NCI-H1436 (cell line): ENCODE measurements at regions not wholly inside any gene's neighbourhood (a gene's known extent, or its start where the extent isn't known, plus 50 kb on each side); places are given as distances from the start of the nearest gene placed in this dataset.
A peak's percentile ranks its signal among the peaks of the same experiment; 100 is the strongest.

ENCODE experiments used
- DNase-seq: peaks from one replicate; lab custom pipeline; 2025; lab: John Stamatoyannopoulos, UW

- no peak for DNase-seq
These were observed 410.3 kb upstream of the SHH start for GRCh38 chr7:156222611-156223010.

GRCh38 chr7:156222151-156222550 lies 409.9 kb upstream of the SHH start:
- DNase-seq: no peak

- DNase-seq: no peak
These were observed 408.4 kb upstream of the SHH start for GRCh38 chr7:156220701-156221100.

DNA sequence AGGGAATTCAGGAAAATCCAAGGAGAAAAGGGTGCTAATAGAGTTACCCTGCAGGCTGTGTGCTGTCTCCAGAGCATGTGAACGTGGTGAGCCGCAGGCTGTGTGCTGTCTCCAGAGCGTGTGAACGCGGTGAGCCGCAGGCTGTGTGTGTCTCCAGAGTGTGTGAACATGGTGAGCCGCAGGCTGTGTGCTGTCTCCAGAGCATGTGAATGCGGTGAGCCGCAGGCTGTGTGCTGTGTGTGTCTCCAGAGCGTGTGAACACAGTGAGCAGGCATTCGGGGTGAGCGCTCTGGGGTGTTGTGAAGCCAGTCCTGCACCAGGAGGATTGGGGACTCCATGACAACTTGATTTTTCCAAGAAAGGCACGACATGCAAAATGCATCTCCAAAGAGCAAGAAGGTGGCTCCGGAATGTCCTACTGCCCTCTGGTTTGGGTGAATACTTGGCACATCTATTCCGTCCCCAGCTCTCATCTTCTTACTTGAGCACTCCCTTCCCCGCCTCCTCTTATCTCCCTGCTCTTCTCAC lies 407.9 kb upstream of the SHH start:
- DNase-seq: no peak

DNA sequence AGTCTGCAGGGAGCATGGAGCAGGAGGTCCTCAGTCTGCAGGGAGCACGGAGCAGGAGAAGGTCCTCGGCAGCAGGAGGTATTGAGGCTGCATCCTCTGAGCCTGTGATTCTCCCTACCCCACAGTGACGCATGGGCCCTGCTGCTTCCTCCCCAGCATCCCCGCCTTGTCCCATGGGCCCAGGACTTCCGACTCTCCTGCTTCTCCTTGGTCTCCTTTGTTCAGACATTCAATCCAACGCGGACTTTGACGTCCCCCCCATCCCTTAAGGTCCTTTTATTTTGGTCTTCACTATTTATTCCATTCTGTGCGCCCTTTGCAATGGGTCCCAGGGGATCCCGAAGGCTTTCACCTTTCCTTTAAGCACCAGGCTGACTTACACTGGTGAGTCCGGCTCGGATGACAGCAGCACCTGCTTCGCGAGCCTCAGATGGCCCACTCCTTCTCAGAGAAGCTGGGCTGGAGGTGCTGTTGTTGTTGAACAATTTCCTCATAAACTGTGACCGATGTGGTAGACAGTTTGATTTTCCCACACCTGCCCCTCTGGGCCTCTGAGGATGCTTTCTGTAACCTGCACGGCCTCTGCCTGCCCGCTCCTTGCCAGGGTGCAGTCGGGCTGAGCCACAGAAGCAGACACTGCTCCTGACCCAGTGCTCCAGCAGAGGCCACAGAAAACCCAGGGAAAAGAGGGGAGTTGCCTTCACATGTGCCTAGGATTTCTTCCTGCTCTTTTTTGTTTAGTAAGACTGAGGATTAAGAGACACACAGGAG lies 407.2 kb upstream of the SHH start:
- DNase-seq: peak; percentile 11

DNA sequence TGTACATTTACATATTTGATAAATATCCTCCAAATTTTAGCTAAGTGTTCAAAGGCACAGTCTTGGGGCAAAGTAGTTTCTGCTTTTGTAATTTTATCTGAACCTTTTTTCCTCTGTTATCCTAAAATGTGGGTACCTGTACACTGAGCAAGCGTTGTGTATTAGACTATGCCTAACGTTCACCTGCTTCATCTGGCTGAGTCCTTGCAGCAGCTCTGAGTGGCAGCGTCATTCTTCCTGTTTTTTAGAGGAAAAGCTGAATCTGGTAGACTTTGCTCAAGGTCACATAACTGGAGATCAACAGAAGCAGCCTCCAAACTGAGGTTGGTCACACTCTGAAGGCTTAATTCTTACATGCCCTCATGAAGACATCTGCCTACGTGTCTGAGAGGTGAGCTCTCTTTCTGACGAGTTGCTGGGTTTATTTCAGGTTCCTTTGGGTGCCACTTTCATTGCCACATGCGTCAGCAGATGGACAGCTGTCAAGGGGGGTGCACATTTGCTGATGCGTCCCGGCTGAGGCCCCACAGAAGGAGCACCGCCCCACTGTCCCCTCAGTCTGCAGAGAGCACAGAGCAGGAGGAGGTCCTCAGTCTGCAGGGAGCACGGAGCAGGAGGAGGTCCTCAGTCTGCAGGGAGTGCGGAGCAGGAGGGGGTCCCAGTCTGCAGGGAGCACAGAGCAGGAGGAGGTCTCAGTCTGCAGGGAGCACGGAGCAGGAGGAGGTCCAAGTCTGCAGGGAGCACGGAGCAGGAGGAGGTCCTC lies 406.5 kb upstream of the SHH start:
- no peak for DNase-seq

GRCh38 chr7:156217803-156218202 lies 405.5 kb upstream of the SHH start:
- DNase-seq: no peak

GRCh38 chr7:156209087-156209486 lies 396.8 kb upstream of the SHH start:
- no peak for DNase-seq

- DNase-seq: no peak
These were observed 395.0 kb upstream of the SHH start for GRCh38 chr7:156207306-156207705.

DNA sequence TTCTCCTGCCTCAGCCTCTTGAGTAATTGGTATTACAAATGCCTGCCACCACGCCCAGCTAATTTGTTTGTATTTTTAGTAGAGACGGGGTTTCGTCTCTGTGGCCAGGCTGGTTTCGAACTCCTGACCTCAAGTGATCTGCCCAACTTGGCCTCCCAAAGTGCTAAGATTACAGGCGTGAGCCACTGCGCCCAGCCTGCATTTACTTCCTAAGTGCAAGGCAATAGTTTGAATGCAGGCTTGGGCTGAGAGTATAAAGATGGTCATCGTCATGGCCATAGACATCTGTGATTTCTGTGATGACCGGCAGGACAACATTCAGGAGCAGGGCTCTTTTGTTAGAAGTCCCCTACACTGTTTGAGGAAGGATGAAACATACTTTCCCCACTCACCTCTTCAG lies 393.9 kb upstream of the SHH start:
- no peak for DNase-seq

DNA sequence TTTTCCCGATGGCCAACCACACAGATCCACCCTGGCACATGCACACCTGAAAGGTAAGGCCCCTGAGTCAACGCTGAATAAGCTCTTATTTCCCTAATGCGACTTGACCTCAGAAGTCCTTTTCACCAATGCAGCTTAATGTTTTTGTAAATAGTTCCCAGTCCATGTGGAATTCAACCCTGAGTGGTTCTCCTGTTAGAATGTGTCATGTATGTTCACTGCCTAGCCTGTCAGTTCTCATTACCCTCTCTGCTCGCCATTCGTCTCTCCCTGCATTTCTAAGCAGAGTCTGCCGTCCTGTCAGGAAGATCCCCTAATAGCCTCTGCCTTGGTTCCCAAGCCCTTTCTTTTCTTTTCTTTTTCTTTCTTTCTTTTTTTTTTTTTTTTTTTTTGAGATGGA lies 392.6 kb upstream of the SHH start:
- DNase-seq: no peak

DNA sequence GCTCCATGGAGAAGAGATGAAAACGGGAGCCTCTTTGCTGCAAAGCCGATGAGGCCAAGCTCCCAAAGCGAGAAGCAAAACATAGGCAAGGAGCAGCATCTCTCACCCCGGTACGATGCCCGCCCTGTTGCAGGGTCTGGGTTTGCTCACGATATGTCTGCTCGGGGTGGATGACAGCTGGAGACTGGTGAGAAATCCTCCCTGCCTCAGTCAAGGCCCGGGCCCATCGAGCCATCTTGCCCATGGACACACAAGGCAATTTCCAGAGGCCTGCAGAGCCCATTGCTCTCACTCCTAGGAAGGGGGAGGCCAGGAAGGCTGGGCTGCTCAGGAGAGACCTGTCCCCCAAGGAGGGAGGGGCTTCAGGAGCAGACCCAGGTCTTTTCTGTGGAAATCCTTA lies 391.7 kb upstream of the SHH start:
- no peak for DNase-seq

GRCh38 chr7:156198277-156198676 lies 386.0 kb upstream of the SHH start:
- no peak for DNase-seq

DNA sequence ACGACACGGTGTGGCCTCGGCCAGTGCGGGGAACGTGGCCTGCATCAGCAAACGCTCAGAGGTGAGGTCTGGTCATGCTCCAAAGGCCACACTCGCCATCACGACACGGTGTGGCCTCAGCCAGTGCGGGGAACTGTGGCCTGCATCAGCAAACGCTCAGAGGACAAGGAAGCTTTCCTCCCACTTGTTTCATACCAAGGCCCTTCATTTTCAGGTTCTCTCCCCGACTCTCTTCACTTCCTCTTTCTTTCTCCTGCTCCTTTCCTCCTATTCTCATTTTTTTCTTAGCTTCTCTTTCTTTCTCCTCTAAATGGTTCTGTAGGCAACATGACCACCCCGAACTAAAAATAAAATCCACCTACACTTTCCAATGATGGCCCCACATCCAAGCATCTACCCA lies 384.4 kb upstream of the SHH start:
- no peak for DNase-seq

DNA sequence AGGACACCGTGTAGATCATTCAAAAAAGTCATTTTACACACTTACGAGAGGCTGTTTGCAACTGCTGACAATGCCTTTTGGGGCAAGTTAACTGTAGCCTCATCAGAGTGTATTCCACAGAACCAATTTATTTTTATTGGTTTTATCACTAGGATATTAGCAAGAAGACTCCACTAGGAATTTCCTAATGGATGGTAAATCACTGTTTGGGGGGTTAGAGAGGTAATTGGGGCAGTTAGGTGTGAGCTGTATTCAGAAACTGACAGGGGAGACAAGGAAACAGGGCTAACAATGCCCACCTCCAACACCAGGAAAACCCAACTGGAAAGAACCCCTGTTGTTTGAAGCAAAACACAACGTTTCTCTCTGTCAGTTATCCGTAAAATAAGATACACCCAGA lies 383.0 kb upstream of the SHH start:
- DNase-seq: no peak

DNA sequence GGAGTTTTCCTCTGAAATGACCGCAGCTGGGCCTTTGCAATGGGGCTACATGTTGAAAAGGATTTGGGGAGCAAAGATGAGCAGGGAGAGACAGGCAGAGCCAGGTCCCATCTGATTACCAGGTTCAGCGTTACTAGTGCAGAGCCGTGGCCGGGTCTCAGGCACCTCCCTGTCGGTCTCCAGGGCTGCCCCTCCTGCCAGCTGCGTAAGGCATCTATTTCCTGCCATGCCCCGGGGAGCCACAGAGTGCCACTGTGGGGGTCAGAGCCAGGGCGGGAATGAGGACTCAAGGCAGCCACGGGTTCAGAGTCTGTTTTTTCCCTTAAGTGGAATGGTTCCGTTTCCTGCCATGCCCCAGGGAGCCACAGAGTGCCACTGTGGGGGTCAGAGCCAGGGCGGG lies 382.6 kb upstream of the SHH start:
- no peak for DNase-seq

DNA sequence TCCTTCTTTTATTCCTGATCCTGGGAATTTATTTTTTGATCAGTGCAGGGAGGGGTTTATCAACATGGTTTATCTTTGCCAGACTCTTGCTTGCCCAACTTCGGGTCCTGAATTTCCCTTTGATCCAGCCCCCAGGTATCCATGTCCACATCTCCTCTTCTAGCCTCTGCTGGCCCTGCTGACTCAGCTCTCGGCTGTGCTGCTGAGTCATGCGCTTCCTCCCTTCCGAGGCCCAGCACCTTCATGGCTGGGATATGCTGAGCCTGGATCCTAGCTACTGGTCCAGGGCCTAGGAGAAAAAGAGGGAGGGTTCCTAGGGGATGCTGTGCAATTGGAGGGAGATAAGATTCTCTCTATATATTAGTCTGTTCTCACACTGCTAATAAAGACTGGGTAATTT lies 380.7 kb upstream of the SHH start:
- DNase-seq: no peak

DNA sequence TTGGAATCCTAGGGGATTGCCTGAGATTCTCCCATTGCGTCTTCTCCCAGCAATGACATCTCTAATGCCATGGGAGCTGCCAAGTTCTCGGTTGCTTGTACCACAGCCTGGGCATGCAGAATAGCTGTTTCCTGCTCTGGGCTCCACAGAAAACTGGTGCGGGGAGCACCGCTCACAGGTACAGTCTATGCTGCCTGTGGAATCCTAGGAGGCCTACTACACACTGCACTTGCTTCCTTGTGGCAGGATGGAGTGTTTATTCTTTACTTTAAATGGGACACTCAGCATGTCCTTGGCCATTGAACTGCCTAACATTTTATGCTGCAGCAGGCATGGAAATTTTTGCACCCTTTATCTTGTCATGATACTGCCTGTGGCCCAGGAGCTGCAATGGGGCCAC lies 378.8 kb upstream of the SHH start:
- no peak for DNase-seq

DNA sequence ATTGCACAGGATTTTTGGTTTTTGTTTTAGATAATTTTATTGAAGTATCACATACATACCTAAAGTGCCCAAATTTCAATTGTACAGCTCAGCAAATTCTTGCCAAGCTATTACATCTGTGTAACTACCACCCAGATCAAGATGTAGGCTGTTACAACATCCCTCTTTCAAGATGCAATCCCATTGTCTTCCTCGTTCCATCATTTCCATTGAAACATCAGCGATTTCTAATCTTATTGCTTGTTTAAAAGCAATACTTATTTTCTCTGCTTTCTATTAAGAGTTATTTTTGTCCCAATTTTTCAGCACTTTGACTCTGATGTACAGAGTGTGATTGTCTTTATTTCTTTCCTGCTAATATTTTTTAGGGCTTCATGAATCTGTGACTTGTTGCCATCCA lies 372.8 kb upstream of the SHH start:
- no peak for DNase-seq

- DNase-seq: no peak
These were observed 371.9 kb upstream of the SHH start for GRCh38 chr7:156184164-156184563.

- no peak for DNase-seq
These were observed 368.4 kb upstream of the SHH start for GRCh38 chr7:156180451-156181229.

DNA sequence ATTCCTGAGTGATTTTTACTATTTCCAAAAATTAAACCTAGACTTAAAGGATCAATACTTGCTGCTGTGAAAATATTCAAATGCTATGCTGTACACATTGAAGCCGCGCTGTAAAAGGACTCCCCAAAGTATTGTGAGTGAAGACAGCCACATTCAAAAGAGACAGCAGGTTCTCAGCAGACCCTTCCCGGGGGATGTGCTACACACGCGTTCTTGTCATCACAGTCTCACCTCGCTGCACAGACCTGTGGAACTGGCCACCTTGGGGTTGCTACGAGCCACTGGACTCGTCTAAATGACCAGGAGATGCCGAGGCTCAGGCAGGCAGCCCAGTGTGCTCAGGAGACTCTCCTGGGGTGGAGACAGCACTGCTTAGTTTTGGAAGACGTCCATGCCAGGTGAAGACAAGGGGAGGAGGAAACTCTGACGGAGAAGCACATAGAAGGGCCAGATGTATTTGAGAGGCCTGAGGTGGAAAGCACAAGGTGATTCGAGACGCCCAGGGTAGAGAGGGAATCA lies 367.7 kb upstream of the SHH start:
- DNase-seq: no peak
